Calu3 (cell line): ENCODE measurements at regions not wholly inside any gene's neighbourhood (a gene's known extent, or its start where the extent isn't known, plus 50 kb on each side); places are given as distances from the start of the nearest gene placed in this dataset.

ENCODE experiments used
- BruUV-seq: library from RNA; stranded (reverse); fragments of 400-500 nt; replicated peaks from 2 replicates; lab custom pipeline; 2021; lab: Mats Ljungman, UMichigan
- CTCF ChIA-PET: fragments of 300-600 bp; sonication (Branson Sonifier 250); formaldehyde crosslinking; loops from one replicate; lab custom pipeline; 2022; ENCODE audit warnings: antibody characterized with exemption; lab: Charles Lee
- DNase-seq: peaks from one replicate; pipeline ENCODE4 v3.0.0; 2022
- H3K27ac Mint-ChIP-seq: one replicate; pipeline ENCODE4 v1.8.0; 2022; ENCODE audit warnings: mixed read lengths; ENCODE audit not compliant: unreplicated experiment
- H3K27me3 Mint-ChIP-seq: one replicate; pipeline ENCODE4 v1.8.0; 2022; ENCODE audit warnings: mixed read lengths; ENCODE audit not compliant: unreplicated experiment
- H3K36me3 Mint-ChIP-seq: one replicate; pipeline ENCODE4 v1.8.0; 2022; ENCODE audit warnings: mild to moderate bottlenecking, moderate library complexity, mixed read lengths; ENCODE audit not compliant: insufficient read depth, unreplicated experiment
- H3K4me1 Mint-ChIP-seq: one replicate; pipeline ENCODE4 v1.8.0; 2022; ENCODE audit warnings: mild to moderate bottlenecking, low read depth, mixed read lengths; ENCODE audit not compliant: unreplicated experiment
- H3K4me3 Mint-ChIP-seq: one replicate; pipeline ENCODE4 v1.8.0; 2022; ENCODE audit warnings: mild to moderate bottlenecking, low read depth, moderate library complexity, mixed read lengths; ENCODE audit not compliant: unreplicated experiment
- H3K9me3 Mint-ChIP-seq: one replicate; pipeline ENCODE4 v1.8.0; 2022; ENCODE audit warnings: low read depth, mixed read lengths; ENCODE audit not compliant: unreplicated experiment
- CTCF ChIP-seq: fragments of 200-600 bp; IDR thresholded peaks from one replicate; pipeline ENCODE4 v1.8.0; 2022; ENCODE audit warnings: antibody characterized with exemption; ENCODE audit not compliant: unreplicated experiment
- intact Hi-C: fragments of 100-400 bp; cut with micrococcal nuclease; formaldehyde crosslinking; loops from one replicate; pipeline ENCODE4 v1.10.0; 2022; ENCODE audit not compliant: unreplicated experiment

GRCh38 chr2:128380061-128380889 lies 61.6 kb upstream of the HS6ST1 start:
- H3K9me3 Mint-ChIP-seq, result no peaks in the 10 kb centered on the region
- H3K27ac Mint-ChIP-seq, result no peak overlapping the region
- no peak for TF ChIP-seq CTCF
- no peaks in the 10 kb centered on the region for H3K36me3 Mint-ChIP-seq
- no peaks in the 10 kb centered on the region for H3K4me1 Mint-ChIP-seq
- CTCF ChIA-PET, result no interaction called here
- BruUV-seq, result no TSS peak
- H3K4me3 Mint-ChIP-seq, result no peak overlapping the region
- DNase-seq, result no peak
- no peaks in the 10 kb centered on the region for H3K27me3 Mint-ChIP-seq
- intact Hi-C loops, result no loop called here

GRCh38 chr2:128380961-128381938 lies 62.6 kb upstream of the HS6ST1 start:
- DNase-seq, result no peak
- Mint-ChIP-seq H3K36me3 (no peaks in the 10 kb centered on the region), H3K27me3 (no peaks in the 10 kb centered on the region), H3K4me1 (no peaks in the 10 kb centered on the region), H3K9me3 (no peaks in the 10 kb centered on the region), H3K4me3 (no peak overlapping the region), H3K27ac (no peak overlapping the region)
- BruUV-seq, result no TSS peak
- intact Hi-C loops, result no loop called here
- TF ChIP-seq CTCF, result no peak
- CTCF ChIA-PET, result interaction anchor here (0.7 kb wide), 1 partner anchor 47 kb away, joined by 3 read pairs; no protein-coding TSS in a partner anchor

- H3K27ac Mint-ChIP-seq, result no peak overlapping the region
- CTCF ChIA-PET, result no interaction called here
- BruUV-seq, result no TSS peak
- no peaks in the 10 kb centered on the region for H3K36me3 Mint-ChIP-seq
- intact Hi-C loops, result no loop called here
- no peak for TF ChIP-seq CTCF
- H3K9me3 Mint-ChIP-seq, result no peaks in the 10 kb centered on the region
- H3K4me1 Mint-ChIP-seq, result no peaks in the 10 kb centered on the region
- H3K4me3 Mint-ChIP-seq, result no peak overlapping the region
- no peaks in the 10 kb centered on the region for H3K27me3 Mint-ChIP-seq
- DNase-seq, result no peak
Measured at GRCh38 chr2:128384446-128384845, 65.8 kb upstream of the HS6ST1 start.

GRCh38 chr2:128384956-128385355 lies 66.3 kb upstream of the HS6ST1 start:
- TF ChIP-seq CTCF, result no peak
- Mint-ChIP-seq H3K27me3 (no peaks in the 10 kb centered on the region), H3K4me3 (no peak overlapping the region), H3K27ac (no peak overlapping the region), H3K36me3 (no peaks in the 10 kb centered on the region), H3K9me3 (no peaks in the 10 kb centered on the region), H3K4me1 (no peaks in the 10 kb centered on the region)
- no peak for DNase-seq
- BruUV-seq, result no TSS peak
- CTCF ChIA-PET, result no interaction called here
- intact Hi-C loops, result no loop called here
